ENCODE measurements at regions not wholly inside any gene's neighbourhood (a gene's known extent, or its start where the extent isn't known, plus 50 kb on each side); places are given as distances from the start of the nearest gene placed in this dataset.
"Not testable (repeated sequence)": the region's sequence is repeated elsewhere in the genome, so short reads cannot be mapped to it uniquely, and the experiment has no call there.

DNA sequence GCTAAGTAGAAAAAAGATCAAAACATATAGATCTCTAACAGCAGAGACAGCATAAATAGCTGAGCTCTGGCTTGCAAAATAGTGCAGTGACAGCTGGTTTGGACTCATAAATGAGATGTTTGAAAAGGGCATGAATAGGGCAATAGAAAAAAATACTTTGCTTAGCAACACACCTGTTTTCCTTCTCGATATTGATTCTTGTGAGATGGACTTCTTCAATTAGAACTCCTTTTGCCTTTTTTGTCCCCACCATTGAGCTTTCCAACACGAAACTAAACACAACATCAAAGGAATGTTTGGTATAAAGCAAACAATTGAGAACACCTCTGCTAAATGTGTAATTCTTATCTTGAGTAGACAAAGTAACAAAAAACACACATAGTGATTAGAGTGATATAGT lies 726.3 kb downstream of the RAPGEF2 start:
- H3K36me3 Mint-ChIP-seq: no peaks in the 10 kb centered on the region
- H3K4me1 Mint-ChIP-seq: no peaks in the 10 kb centered on the region
- H3K4me3 Mint-ChIP-seq: no peak overlapping the region
- H3K9me3 Mint-ChIP-seq: peaks cover 0 to 21% (median 4%) of the 10 kb centered on the region in 7 donors
- H3K27ac Mint-ChIP-seq: no peak overlapping the region
- ATAC-seq (ENCODE audit: low read depth in 2 of 2) (no peak), DNase-seq (no peak)
- no peaks in the 10 kb centered on the region for H3K27me3 Mint-ChIP-seq

DNA sequence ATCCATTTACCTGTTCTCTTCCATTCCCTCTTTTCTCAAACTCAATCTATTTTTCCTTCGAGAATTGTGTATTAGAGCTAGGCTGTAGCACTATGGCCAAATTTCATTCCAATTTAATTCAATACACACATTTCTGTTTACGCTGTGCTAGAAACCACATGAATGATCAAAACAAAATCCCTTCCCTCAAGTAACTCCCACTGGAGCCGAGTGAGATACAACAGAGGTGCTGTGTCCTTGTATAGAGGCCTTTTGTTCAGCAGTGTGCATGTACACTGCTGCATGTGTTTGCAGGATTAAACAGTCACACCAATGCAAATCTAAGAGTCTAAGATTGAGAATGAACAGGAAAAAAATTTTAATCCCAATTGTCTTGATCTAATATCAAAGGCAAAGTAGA lies 734.2 kb downstream of the RAPGEF2 start:
- no peaks in the 10 kb centered on the region for H3K36me3 Mint-ChIP-seq
- DNase-seq (no peak), ATAC-seq (ENCODE audit: low read depth in 2 of 2) (no peak)
- no peak overlapping the region for H3K27ac Mint-ChIP-seq
- no peaks in the 10 kb centered on the region for H3K4me1 Mint-ChIP-seq
- peaks cover 0 to 13% (median 3%) of the 10 kb centered on the region in 7 donors for H3K9me3 Mint-ChIP-seq
- H3K27me3 Mint-ChIP-seq: no peaks in the 10 kb centered on the region
- H3K4me3 Mint-ChIP-seq: no peak overlapping the region

DNA sequence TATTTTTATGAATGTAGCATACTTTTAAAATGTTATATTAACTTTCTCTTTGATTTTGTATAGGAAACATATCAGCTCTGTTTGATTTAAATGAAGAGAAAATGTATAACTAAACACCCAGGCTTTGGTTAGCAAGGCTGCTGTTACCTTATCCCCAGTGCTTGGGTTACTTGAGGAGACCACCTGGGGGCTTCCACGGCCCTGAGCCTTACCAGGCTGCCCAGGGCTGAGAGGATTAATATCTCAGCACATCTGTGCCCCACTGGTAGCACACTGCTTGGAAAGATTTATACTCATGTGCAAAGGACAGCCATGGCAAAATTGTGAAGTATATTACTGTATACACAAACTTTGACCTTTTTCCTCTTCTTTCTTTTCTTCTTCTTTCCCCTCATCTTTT lies 752.9 kb downstream of the RAPGEF2 start:
- Mint-ChIP-seq H3K4me1 (no peaks in the 10 kb centered on the region), H3K4me3 (no peak overlapping the region), H3K9me3 (peaks cover 0 to 5% (median 1%) of the 10 kb centered on the region in 7 donors), H3K27me3 (no peaks in the 10 kb centered on the region), H3K36me3 (no peaks in the 10 kb centered on the region), H3K27ac (no peak overlapping the region)
- ATAC-seq (ENCODE audit: low read depth in 2 of 2) (no peak), DNase-seq (no peak)

DNA sequence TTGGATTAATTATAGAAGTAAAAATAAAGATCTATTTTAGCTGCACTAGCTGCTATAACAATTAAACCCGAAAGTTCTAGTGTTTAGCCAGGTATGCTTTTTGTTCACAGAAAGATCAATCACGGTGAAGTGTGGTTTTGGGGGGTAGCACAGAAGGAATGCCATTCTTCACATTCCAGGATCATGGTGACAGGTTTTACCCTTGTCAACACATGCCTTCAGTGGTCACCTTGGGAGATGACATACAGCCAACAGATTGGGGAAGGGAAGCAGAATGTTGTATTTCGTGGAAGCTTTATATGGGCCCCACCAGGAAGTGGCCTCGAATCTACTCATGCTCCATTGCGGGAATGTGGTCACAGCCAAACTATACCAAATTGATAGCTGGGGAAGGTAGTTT lies 753.6 kb downstream of the RAPGEF2 start:
- no peak for DNase-seq
- ATAC-seq (ENCODE audit: low read depth in 2 of 2): no peak
- Mint-ChIP-seq H3K9me3 (peaks cover 0 to 5% (median 1%) of the 10 kb centered on the region in 7 donors), H3K4me3 (no peak overlapping the region), H3K4me1 (no peaks in the 10 kb centered on the region), H3K36me3 (no peaks in the 10 kb centered on the region), H3K27me3 (no peaks in the 10 kb centered on the region), H3K27ac (no peak overlapping the region)

DNA sequence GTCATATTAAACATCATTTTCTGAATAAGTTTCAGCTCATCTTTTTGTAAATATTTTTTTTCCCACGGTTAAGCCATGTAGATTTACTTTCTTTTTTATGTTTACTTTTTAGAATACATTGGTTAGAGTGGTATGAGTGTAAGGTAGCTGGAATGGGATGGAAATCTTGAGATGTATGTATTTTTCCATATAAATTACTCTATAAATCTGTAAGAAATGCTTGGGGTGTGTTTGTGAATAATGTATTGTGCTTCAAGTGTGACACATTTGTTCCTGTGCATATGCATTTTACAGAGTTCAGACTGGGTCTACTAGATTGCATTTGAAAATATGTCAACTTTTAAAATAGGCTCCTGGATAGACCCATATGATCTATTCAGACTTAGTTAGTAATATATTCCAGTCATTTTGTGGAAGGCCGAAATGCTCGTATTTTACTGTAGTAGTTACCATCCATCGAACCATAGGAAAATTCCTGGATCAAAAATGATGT lies 756.8 kb downstream of the RAPGEF2 start:
- ATAC-seq (ENCODE audit: low read depth in 2 of 2): no peak
- Mint-ChIP-seq H3K9me3 (peaks cover 0 to 5% (median 1%) of the 10 kb centered on the region in 7 donors), H3K4me1 (no peaks in the 10 kb centered on the region), H3K36me3 (no peaks in the 10 kb centered on the region), H3K4me3 (no peak overlapping the region), H3K27me3 (no peaks in the 10 kb centered on the region), H3K27ac (no peak overlapping the region)
- no peak for DNase-seq

DNA sequence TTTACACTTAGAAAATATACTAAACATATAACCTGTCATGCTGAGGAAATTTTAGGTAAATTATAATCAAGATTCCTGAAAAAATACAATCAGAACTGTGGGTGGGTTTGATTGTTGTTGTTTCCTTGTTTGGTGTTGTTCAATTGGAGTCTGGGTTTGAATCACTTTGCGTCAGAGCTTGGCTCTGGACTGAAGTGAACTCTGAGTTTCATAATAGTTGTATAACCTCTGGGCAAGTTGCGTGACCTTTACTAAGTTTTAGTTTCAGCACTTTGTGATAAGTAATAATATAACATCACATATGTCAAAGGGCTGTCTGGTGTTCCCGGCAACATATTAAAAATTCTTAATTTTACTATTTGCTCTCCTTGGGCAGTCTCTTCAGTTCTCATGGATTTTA lies 758.1 kb downstream of the RAPGEF2 start:
- H3K9me3 Mint-ChIP-seq: peaks cover 0 to 5% (median 0%) of the 10 kb centered on the region in 7 donors
- H3K4me3 Mint-ChIP-seq: no peak overlapping the region
- no peaks in the 10 kb centered on the region for H3K27me3 Mint-ChIP-seq
- no peaks in the 10 kb centered on the region for H3K36me3 Mint-ChIP-seq
- DNase-seq (no peak), ATAC-seq (ENCODE audit: low read depth in 2 of 2) (no peak)
- no peak overlapping the region for H3K27ac Mint-ChIP-seq
- no peaks in the 10 kb centered on the region for H3K4me1 Mint-ChIP-seq

DNA sequence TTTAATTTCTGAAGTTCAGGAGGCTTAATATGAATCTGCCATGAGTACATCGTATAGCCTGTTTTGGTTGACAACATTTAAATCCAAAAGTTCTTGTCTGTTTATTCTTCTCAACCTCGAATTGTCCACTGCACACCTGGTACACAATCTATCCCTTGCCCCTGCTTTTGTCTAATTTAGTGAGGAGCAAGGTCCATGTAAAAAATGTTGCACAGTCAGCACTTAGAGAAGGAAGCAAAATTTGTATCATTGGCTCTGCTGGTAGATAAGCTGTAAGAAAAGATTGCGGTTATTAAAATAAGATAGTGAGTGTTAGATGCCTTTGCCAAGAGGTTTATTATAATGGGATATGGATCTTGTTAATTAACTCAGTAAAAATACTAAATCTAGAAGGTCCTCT lies 761.5 kb downstream of the RAPGEF2 start:
- Mint-ChIP-seq H3K27me3 (no peaks in the 10 kb centered on the region), H3K4me3 (no peak overlapping the region), H3K9me3 (peaks cover 0 to 4% (median 0%) of the 10 kb centered on the region in 7 donors), H3K4me1 (no peaks in the 10 kb centered on the region), H3K27ac (no peak overlapping the region), H3K36me3 (no peaks in the 10 kb centered on the region)
- DNase-seq (no peak), ATAC-seq (ENCODE audit: low read depth in 2 of 2) (no peak)

DNA sequence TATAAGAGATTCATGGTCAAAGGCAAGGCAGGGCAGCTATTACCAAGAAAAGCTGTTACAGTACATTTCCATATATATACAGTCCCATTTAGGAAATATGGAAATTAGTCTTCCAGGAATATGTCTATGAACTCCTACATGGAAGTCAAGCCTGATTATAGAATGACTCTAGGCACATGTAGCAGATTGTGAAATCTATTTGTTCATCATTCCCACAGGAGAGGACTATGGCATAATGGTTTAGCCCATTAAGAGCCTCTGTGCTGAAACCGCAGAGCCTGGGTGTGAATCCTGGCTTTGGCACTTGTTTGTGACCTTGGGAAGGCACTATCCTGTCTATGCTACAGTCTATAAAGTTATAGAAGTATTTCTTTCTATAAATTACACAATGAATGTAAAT lies 764.8 kb downstream of the RAPGEF2 start:
- DNase-seq (no peak), ATAC-seq (ENCODE audit: low read depth in 2 of 2) (no peak)
- H3K9me3 Mint-ChIP-seq: peaks cover 0 to 5% (median 3%) of the 10 kb centered on the region in 7 donors
- H3K36me3 Mint-ChIP-seq: no peaks in the 10 kb centered on the region
- H3K4me3 Mint-ChIP-seq: no peak overlapping the region
- H3K4me1 Mint-ChIP-seq: no peaks in the 10 kb centered on the region
- H3K27ac Mint-ChIP-seq: no peak overlapping the region
- no peaks in the 10 kb centered on the region for H3K27me3 Mint-ChIP-seq

DNA sequence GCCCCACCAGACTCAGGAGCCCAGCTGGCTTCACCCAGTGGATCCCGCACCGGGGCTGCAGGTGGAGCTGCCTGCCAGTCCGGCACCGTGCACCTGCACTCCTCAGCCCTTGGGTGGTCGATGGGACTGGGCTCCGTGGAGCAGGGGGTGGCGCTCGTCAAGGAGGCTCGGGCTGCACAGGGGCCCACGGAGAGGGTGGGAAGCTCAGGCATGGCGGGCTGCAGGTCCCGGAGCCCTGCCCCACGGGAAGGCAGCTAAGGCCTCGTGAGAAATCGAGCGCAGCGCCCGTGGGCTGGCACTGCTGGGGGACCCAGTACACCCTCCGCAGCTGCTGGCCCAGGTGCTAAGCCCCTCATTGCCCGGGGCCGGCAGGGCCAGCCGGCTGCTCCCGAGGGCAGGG lies 766.1 kb downstream of the RAPGEF2 start:
- H3K27ac Mint-ChIP-seq; ATAC-seq (ENCODE audit: low read depth in 2 of 2): not testable (repeated sequence)
- H3K9me3 Mint-ChIP-seq: peaks cover under 1 to 17% (median 5%) of the 10 kb centered on the region in 7 donors

DNA sequence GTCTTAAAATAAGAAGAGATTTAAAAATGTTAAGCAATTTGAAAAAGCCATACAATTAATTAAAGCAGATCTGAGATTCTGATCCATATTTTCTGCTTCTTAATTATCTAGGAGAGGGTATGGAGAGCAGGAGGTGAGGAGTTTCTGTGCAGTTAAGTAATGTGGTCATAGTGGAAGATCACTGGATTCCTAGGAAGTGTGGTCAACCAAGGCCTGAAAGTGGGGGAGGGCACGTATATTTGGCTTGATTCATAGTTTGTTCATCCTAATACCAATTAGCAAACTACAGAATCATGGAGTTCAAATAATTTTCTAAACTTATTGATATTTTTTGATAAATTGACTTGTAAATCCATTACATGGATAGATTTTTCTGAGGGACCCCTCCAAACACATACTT lies 768.3 kb downstream of the RAPGEF2 start:
- no peaks in the 10 kb centered on the region for H3K36me3 Mint-ChIP-seq
- H3K4me1 Mint-ChIP-seq: no peaks in the 10 kb centered on the region
- H3K4me3 Mint-ChIP-seq: no peak overlapping the region
- no peak overlapping the region for H3K27ac Mint-ChIP-seq
- no peak for ATAC-seq (ENCODE audit: low read depth in 2 of 2)
- no peak for DNase-seq
- H3K9me3 Mint-ChIP-seq: peaks cover 5 to 25% (median 12%) of the 10 kb centered on the region in 7 donors
- no peaks in the 10 kb centered on the region for H3K27me3 Mint-ChIP-seq

More for the DNA sequence above, 766.1 kb downstream of the RAPGEF2 start:
- not testable (repeated sequence) for H3K27me3 Mint-ChIP-seq, H3K36me3 Mint-ChIP-seq, H3K4me3 Mint-ChIP-seq, DNase-seq, H3K4me1 Mint-ChIP-seq

DNA sequence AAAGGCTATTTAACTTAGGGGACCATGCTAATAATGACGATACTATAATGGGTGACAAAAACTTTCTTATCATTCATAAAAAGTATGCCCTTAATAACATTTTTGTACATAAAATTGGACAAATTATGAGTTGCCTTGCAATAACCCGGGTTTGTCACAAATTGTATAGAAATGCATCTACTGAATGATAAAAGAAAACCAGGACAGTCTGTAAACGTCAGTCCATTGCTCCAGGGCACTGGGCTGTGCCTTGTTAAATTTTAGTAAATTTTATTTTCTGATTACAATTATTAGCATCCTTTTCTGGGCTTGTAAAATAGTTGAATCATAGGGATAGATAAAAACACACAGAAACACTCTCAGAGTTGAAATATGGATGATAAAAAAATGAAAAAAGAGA lies 778.3 kb downstream of the RAPGEF2 start:
- no peaks in the 10 kb centered on the region for H3K27me3 Mint-ChIP-seq
- H3K36me3 Mint-ChIP-seq: no peaks in the 10 kb centered on the region
- H3K4me3 Mint-ChIP-seq: peak overlapping the region in 1 of 8 donors; percentile 56
- H3K4me1 Mint-ChIP-seq: no peaks in the 10 kb centered on the region
- peaks cover 0 to 10% (median 4%) of the 10 kb centered on the region in 7 donors for H3K9me3 Mint-ChIP-seq
- H3K27ac Mint-ChIP-seq: no peak overlapping the region
- no peak for ATAC-seq (ENCODE audit: low read depth in 2 of 2)
- no peak for DNase-seq

DNA sequence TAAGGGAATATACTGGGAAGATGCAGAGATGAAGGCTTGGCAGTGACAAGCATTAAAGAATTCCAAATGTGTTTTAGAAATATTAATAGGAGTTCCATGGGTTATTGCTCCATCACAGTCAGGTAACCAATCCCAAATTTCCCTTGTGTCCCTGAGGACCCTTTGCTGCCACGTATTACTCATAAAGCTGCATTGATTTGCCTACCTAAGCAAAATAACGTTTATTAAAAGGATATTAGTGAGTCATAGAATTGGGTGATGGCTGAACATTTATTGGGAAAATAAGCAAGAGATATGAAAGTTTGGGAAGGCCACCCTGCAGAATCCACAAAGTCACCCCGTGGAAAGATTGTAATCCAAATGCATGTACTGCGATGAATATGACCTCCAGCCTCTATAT lies 782.1 kb downstream of the RAPGEF2 start:
- ATAC-seq (ENCODE audit: low read depth in 2 of 2): no peak
- no peaks in the 10 kb centered on the region for H3K36me3 Mint-ChIP-seq
- peaks cover 0 to 23% (median 2%) of the 10 kb centered on the region in 7 donors for H3K9me3 Mint-ChIP-seq
- H3K27ac Mint-ChIP-seq: no peak overlapping the region
- no peak for DNase-seq
- H3K27me3 Mint-ChIP-seq: no peaks in the 10 kb centered on the region
- no peak overlapping the region for H3K4me3 Mint-ChIP-seq
- H3K4me1 Mint-ChIP-seq: no peaks in the 10 kb centered on the region

DNA sequence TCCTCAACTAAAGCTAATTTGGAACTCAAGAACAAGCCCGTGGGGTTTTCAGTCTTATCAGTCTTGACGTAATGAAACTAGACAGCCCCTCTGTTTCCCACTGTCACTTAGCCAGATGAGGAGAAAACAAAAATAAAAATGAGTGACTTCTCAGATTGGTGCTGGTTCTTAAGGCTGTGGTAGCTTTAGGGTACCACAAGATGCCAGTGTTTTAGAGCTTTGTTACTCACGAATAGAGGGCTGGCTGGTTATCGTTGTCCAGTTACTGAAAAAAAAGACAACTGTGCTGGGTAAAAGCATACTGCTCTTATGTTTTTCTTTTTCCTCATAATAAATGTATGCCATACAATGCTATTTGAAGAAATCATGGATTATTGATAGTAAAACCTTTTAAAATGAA lies 796.7 kb downstream of the RAPGEF2 start:
- no peak overlapping the region for H3K27ac Mint-ChIP-seq
- ATAC-seq (ENCODE audit: low read depth in 2 of 2) (no peak), DNase-seq (no peak)
- H3K4me3 Mint-ChIP-seq: no peak overlapping the region
- no peaks in the 10 kb centered on the region for H3K27me3 Mint-ChIP-seq
- H3K4me1 Mint-ChIP-seq: no peaks in the 10 kb centered on the region
- peaks cover 0 to 15% (median 3%) of the 10 kb centered on the region in 7 donors for H3K9me3 Mint-ChIP-seq
- no peaks in the 10 kb centered on the region for H3K36me3 Mint-ChIP-seq

DNA sequence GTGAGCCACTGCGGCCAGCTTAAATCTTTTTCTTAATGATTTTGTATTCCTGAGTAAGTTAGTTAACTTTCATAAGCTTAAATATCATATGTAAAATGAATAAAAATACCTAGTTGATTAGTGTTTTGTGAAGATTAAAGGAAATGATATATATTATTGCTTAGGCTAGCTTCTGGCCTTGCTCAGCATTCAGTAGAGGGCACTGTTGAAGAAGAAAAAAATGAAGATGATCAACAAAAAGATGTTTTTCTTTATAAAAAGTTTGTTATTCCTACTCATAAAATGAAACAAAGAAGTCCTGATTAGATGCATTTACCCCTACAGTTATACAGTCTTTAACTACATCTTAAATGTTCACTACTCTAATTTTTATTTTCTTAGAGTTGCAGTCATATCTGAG lies 797.7 kb downstream of the RAPGEF2 start:
- ATAC-seq (ENCODE audit: low read depth in 2 of 2) (no peak), DNase-seq (no peak)
- Mint-ChIP-seq H3K27me3 (no peaks in the 10 kb centered on the region), H3K27ac (no peak overlapping the region), H3K4me1 (no peaks in the 10 kb centered on the region), H3K4me3 (no peak overlapping the region), H3K9me3 (peaks cover 0 to 10% (median 1%) of the 10 kb centered on the region in 7 donors), H3K36me3 (no peaks in the 10 kb centered on the region)

DNA sequence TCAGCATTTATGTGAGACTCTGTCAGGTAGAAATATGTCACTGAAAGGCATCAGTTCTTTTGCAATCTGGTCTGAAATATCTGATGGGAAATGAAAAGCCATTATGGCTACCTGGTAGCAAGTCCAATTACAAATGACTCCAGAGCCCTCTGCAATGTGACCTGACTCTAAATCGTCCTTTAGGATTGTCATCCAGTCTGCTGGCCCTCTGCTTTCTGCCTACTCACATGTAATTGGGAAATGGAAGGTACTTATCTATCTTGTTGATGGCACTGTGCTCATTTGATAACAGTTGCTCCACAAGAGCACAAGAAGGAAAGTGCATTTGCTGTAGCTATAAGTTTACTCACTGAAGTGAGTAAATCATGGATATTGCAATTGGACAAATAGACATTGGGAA lies 799.8 kb downstream of the RAPGEF2 start:
- H3K4me3 Mint-ChIP-seq: no peak overlapping the region
- H3K9me3 Mint-ChIP-seq: peaks cover 0 to 7% (median under 1%) of the 10 kb centered on the region in 7 donors
- H3K36me3 Mint-ChIP-seq: no peaks in the 10 kb centered on the region

More for the DNA sequence above, 799.8 kb downstream of the RAPGEF2 start:
- ATAC-seq (ENCODE audit: low read depth in 2 of 2) (no peak), DNase-seq (no peak)
- H3K27ac Mint-ChIP-seq: no peak overlapping the region
- no peaks in the 10 kb centered on the region for H3K27me3 Mint-ChIP-seq
- H3K4me1 Mint-ChIP-seq: no peaks in the 10 kb centered on the region
